HepG2 (cell line): ENCODE measurements at regions not wholly inside any gene's neighbourhood (a gene's known extent, or its start where the extent isn't known, plus 50 kb on each side); places are given as distances from the start of the nearest gene placed in this dataset.

Source experiments
- ATAC-seq: fragments of 200-7000 bp; cut with Tn5 transposase; 3 replicates; pipeline ENCODE4 v1.9.1; 2020; ENCODE audit warnings: mild to moderate bottlenecking, moderate library complexity
- BruUV-seq: library from RNA; stranded (reverse); fragments of 400-500 nt; replicated peaks from 2 replicates; lab custom pipeline; 2021; lab: Mats Ljungman, UMichigan
- CTCF ChIA-PET: fragments of 300-600 bp; formaldehyde crosslinking; extraction: SDS; loops from one replicate; lab custom pipeline; 2021; ENCODE audit warnings: low total read pairs, inconsistent platforms, low intra/inter-chr PET ratio; lab: Yijun Ruan, JAX
- POLR2A ChIA-PET: fragments of 350-600 bp; sonication (Branson Sonifier 250); formaldehyde crosslinking; loops from one replicate; lab custom pipeline; 2020; ENCODE audit warnings: antibody characterized with exemption, inconsistent platforms; lab: Yijun Ruan, JAX
- DNase-seq: peaks from one replicate; pipeline ENCODE4 v3.0.0-alpha.2; 2015; ENCODE audit warnings: low spot score
- FAIRE-seq: peaks from 3 replicates; lab custom pipeline; 2011; peaks lifted over from hg19 to GRCh38; lab: Jason Lieb, UNC
- H2AFZ ChIP-seq: one replicate; pipeline ENCODE4 v1.6.1; 2011; ENCODE audit warnings: low read length, inconsistent platforms
- H3K27ac ChIP-seq: fragments of 300-600 bp; 3 replicates; pipeline ENCODE4 v1.8.0; 2011; ENCODE audit warnings: mixed run types, mild to moderate bottlenecking, mixed read lengths, low read length, inconsistent platforms; ENCODE audit not compliant: insufficient read depth; ENCODE audit errors: extremely low read length
- H3K27me3 ChIP-seq, 2 experiments: fragments of 200-600 bp in 1 of 2; 2 replicates in 1 of 2; 3 replicates in 1 of 2; pipeline versions ENCODE4 v1.6.0 to v1.8.0; 2011; ENCODE audit warnings: low read length in 2 of 2, mild to moderate bottlenecking in 2 of 2, moderate library complexity in 2 of 2, inconsistent platforms in 1 of 2; ENCODE audit not compliant: insufficient read depth in 2 of 2, control insufficient read depth in 1 of 2
- H3K36me3 ChIP-seq, 2 experiments: fragments of 200-600 bp in 1 of 2; replicated peaks in 1 of 2; 2 replicates in 1 of 2; 3 replicates in 1 of 2; pipeline versions ENCODE4 v1.5.1 to v1.8.0; 2011; ENCODE audit warnings: low read length in 2 of 2, inconsistent platforms in 1 of 2; ENCODE audit not compliant: insufficient read depth in 2 of 2, control insufficient read depth in 1 of 2
- H3K4me1 ChIP-seq: 2 replicates; pipeline ENCODE4 v1.5.1; 2012; ENCODE audit warnings: low read length, inconsistent platforms; ENCODE audit not compliant: insufficient read depth
- H3K4me2 ChIP-seq: 2 replicates; pipeline ENCODE4 v1.6.0; 2011; ENCODE audit warnings: low read depth, low read length, inconsistent platforms
- H3K4me3 ChIP-seq, 3 experiments: fragments of 200-600 bp in 1 of 3; sonication (generic), shearing (Covaris generic) in 1 of 3; replicated peaks in 1 of 3; 2 replicates each; pipeline ENCODE4 v1.5.1; 2011 to 2016; ENCODE audit warnings: low read length in 3 of 3, inconsistent platforms in 2 of 3, low read depth in 2 of 3, mild to moderate bottlenecking in 2 of 3, control low read depth in 1 of 3, mixed read lengths in 1 of 3; ENCODE audit not compliant: insufficient read depth in 1 of 3
- H3K79me2 ChIP-seq: one replicate; pipeline ENCODE4 v1.6.1; 2011; ENCODE audit warnings: low read length, inconsistent platforms; ENCODE audit not compliant: insufficient read depth
- H3K9ac ChIP-seq: 2 replicates; pipeline ENCODE4 v1.6.0; 2011; ENCODE audit warnings: mild to moderate bottlenecking, low read depth, low read length, inconsistent platforms; ENCODE audit not compliant: insufficient read depth
- H3K9me3 ChIP-seq: 2 replicates; pipeline ENCODE4 v1.5.1; 2012; ENCODE audit warnings: mild to moderate bottlenecking, low read length
- H4K20me1 ChIP-seq: 2 replicates; pipeline ENCODE4 v1.6.0; 2011; ENCODE audit warnings: inconsistent platforms, mild to moderate bottlenecking, low read length, moderate library complexity; ENCODE audit not compliant: insufficient read depth
- GFI1 ChIP-seq: sonication (generic); formaldehyde crosslinking; IDR thresholded peaks from 2 replicates; pipeline ENCODE4 v1.5.0; 2020; ENCODE audit warnings: missing genetic modification reagents, mild to moderate bottlenecking, borderline replicate concordance
- HDAC6 ChIP-seq: fragments of 200-600 bp; sonication (generic); IDR thresholded peaks from 2 replicates; pipeline ENCODE4 v1.7.0; 2017; ENCODE audit warnings: mild to moderate bottlenecking, antibody characterized with exemption, low read length, low read depth
- IRX3 ChIP-seq: sonication (generic); formaldehyde crosslinking; IDR thresholded peaks from 2 replicates; pipeline ENCODE4 v1.8.1; 2023; ENCODE audit warnings: mild to moderate bottlenecking, low read depth, missing genetic modification reagents, borderline replicate concordance
- MAFF ChIP-seq: IDR thresholded peaks from 2 replicates; pipeline ENCODE4 v1.6.1; 2011; ENCODE audit warnings: low read depth, low read length, improper control_type of control experiment
- POLR2AphosphoS2 ChIP-seq: IDR thresholded peaks from 2 replicates; pipeline ENCODE4 v1.6.1; 2011; ENCODE audit warnings: low read depth, low read length, improper control_type of control experiment
- SRF ChIP-seq: IDR thresholded peaks from 2 replicates; pipeline ENCODE4 v1.6.1; 2011; ENCODE audit warnings: mild to moderate bottlenecking, low read depth, low read length, moderate library complexity
- WIZ ChIP-seq: sonication (generic); formaldehyde crosslinking; IDR thresholded peaks from 2 replicates; pipeline ENCODE4 v1.5.1; 2020; ENCODE audit warnings: mild to moderate bottlenecking, missing genetic modification reagents
- ZNF30 ChIP-seq: sonication (generic); formaldehyde crosslinking; IDR thresholded peaks from 2 replicates; pipeline ENCODE4 v1.5.0; 2020; ENCODE audit warnings: mild to moderate bottlenecking, missing genetic modification reagents
- ZNF841 ChIP-seq: sonication (generic); formaldehyde crosslinking; IDR thresholded peaks from 2 replicates; pipeline ENCODE4 v1.8.1; 2023; ENCODE audit warnings: missing genetic modification reagents, borderline replicate concordance
- WGBS: methylation state at CpG from one replicate; pipeline ENCODE4 v1.1.6; 2017; ENCODE audit warnings: low lambda C conversion rate; 5-methylcytosine and 5-hydroxymethylcytosine counted together
- in situ Hi-C: cut with HindIII; loops from 2 replicates; pipeline ENCODE4 v1.10.0; 2017; ENCODE audit warnings: low pct_unique_long_range_greater_than_20kb; ENCODE audit not compliant: extremely low pct_ligation_motif_present
- intact Hi-C: fragments of 100-400 bp; cut with micrococcal nuclease; formaldehyde crosslinking; loops from one replicate; pipeline ENCODE4 v1.10.0; 2022; ENCODE audit not compliant: unreplicated experiment
- TF ChIP-seq, protein P1 (sequence below): IDR thresholded peaks from 2 replicates; pipeline ENCODE4 v1.6.1; 2018; ENCODE audit warnings: missing genetic modification reagents, mild to moderate bottlenecking, missing compliant biosample characterization
- TF ChIP-seq, protein P2 (sequence below): sonication (generic); formaldehyde crosslinking; IDR thresholded peaks from 2 replicates; pipeline ENCODE4 v1.8.1; 2022; ENCODE audit warnings: mild to moderate bottlenecking, missing genetic modification reagents

DNA sequence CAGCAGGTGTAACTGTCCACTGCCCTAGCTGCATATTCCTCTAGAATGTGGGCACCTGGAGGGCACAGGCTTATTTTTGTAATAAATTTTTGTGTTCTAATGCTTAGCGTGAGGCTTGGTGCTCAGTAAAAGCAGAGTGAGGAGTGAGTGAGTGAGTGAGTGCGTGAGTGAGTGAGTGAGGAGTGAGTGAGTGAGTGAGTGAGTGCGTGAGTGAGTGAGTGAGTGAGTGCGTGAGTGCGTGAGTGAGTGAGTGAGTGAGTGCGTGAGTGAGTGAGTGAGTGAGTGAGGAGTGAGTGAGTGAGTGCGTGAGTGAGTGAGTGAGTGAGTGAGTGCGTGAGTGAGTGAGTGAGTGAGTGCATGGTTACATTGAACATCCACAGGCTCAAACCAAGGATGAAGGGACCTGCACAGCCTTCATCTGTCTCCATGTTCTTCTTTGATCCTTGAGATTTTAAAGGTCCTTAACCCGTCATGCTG is 371.5 kb downstream of the MED10 start:
- BruUV-seq: no TSS peak
- CTCF ChIA-PET: no interaction called here
- DNase-seq (no peak), FAIRE-seq (no peak), ATAC-seq (no peak)
- no peaks in the 10 kb centered on the region for H4K20me1 ChIP-seq
- no peaks in the 10 kb centered on the region for H3K36me3 ChIP-seq
- no peak overlapping the region for H3K4me3 ChIP-seq
- TF ChIP-seq POLR2AphosphoS2: no peak
- TF ChIP-seq WIZ: no peak
- no peak for TF ChIP-seq MAFF
- TF ChIP-seq ZNF841: no peak
- TF ChIP-seq IRX3 (CRISPR knock-in tag): no peak
- TF ChIP-seq GFI1: no peak
- TF ChIP-seq ZNF30 (CRISPR knock-in tag): no peak
- no peak overlapping the region for H2AFZ ChIP-seq
- in situ Hi-C loops (no loop called here), intact Hi-C loops (no loop called here)
- H3K9me3 ChIP-seq: 0 out of 2 replicates have a peak, but pooled peaks cover under 1% of the 10 kb centered on the region
- no peak overlapping the region for H3K4me2 ChIP-seq
- POLR2A ChIA-PET: no interaction called here
- H3K27ac ChIP-seq: no peak overlapping the region
- no peaks in the 10 kb centered on the region; a peak in 1 of 5 replicates for H3K27me3 ChIP-seq
- WGBS: 23% methylated on average over 8 of the region's 9 CpGs
- H3K79me2 ChIP-seq: no peaks in the 10 kb centered on the region
- no peaks in the 10 kb centered on the region for H3K4me1 ChIP-seq
- no peak overlapping the region for H3K9ac ChIP-seq

DNA sequence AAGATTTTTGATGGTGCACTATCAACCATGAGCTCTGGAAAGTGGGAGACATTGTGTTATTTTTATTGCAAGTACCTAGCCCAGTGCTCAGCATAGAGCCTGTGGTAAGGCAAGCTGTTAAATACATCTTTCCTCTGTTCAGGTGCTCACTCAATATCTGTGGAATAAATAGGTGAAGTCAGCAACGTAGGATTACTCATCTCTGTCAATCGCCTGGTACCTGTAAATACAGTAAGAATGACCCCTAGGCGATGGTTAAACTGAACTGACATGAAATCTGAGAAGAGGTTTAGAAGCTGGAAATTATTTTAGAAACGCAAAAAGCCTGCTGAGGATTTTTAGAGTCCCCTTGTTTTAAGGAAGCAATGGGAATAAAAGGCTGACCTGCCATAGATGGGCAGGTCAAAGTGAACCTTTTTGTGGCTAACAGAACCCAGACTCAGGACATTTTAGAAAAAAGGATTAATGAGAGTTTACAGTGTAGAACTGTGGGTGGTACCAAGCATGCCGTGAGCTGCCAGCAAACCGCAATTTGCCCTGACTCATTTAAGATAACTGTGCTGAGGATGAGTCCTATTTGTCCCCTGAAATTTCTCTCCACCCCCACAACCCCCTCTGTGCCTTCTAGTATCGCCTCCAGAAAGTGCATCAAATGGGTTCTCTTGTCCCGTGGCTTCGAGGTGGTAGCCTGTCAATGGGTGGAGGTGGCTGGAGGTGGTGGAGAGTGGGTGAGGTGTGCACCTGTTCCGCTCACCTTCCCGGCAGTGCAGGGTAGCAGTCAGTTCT is 375.1 kb downstream of the MED10 start:
- in situ Hi-C loops: no loop called here
- no TSS peak for BruUV-seq

More for the DNA sequence above, 375.1 kb downstream of the MED10 start:
- ATAC-seq: no peak
- Histone ChIP-seq H2AFZ (no peak overlapping the region), H3K4me3 (no peak overlapping the region), H3K4me2 (no peak overlapping the region), H3K4me1 (no peaks in the 10 kb centered on the region), H4K20me1 (no peaks in the 10 kb centered on the region), H3K79me2 (no peaks in the 10 kb centered on the region), H3K27ac (no peak overlapping the region), H3K36me3 (no peaks in the 10 kb centered on the region), H3K9me3 (no peaks in the 10 kb centered on the region), H3K27me3 (no peaks in the 10 kb centered on the region; a peak in 1 of 5 replicates), H3K9ac (no peak overlapping the region)
- 14% methylated on average over 11 of the region's 11 CpGs for WGBS
- ChIA-PET CTCF (no interaction called here), POLR2A (no interaction called here)
- FAIRE-seq: no peak
- TF ChIP-seq, protein P1, sequence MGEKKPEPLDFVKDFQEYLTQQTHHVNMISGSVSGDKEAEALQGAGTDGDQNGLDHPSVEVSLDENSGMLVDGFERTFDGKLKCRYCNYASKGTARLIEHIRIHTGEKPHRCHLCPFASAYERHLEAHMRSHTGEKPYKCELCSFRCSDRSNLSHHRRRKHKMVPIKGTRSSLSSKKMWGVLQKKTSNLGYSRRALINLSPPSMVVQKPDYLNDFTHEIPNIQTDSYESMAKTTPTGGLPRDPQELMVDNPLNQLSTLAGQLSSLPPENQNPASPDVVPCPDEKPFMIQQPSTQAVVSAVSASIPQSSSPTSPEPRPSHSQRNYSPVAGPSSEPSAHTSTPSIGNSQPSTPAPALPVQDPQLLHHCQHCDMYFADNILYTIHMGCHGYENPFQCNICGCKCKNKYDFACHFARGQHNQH (CRISPR knock-in tag): no peak
- no peak for TF ChIP-seq SRF
- no peak for TF ChIP-seq HDAC6
- TF ChIP-seq, protein P2, sequence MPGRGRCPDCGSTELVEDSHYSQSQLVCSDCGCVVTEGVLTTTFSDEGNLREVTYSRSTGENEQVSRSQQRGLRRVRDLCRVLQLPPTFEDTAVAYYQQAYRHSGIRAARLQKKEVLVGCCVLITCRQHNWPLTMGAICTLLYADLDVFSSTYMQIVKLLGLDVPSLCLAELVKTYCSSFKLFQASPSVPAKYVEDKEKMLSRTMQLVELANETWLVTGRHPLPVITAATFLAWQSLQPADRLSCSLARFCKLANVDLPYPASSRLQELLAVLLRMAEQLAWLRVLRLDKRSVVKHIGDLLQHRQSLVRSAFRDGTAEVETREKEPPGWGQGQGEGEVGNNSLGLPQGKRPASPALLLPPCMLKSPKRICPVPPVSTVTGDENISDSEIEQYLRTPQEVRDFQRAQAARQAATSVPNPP: no peak
- intact Hi-C loops: no loop called here
- no peak for DNase-seq
